Glutamatergic neuron (in vitro differentiated cells): ENCODE measurements at regions not wholly inside any gene's neighbourhood (a gene's known extent, or its start where the extent isn't known, plus 50 kb on each side); places are given as distances from the start of the nearest gene placed in this dataset.

Experiments
- DNase-seq: peaks from one replicate; pipeline ENCODE4 v3.0.0; 2022
- H3K27ac Mint-ChIP-seq: one replicate; pipeline ENCODE4 v1.8.0; 2020; ENCODE audit warnings: mild to moderate bottlenecking, mixed read lengths, inconsistent platforms; ENCODE audit not compliant: unreplicated experiment
- H3K27me3 Mint-ChIP-seq: one replicate; pipeline ENCODE4 v1.8.0; 2020; ENCODE audit warnings: mild to moderate bottlenecking, moderate library complexity, mixed read lengths, inconsistent platforms; ENCODE audit not compliant: unreplicated experiment
- H3K36me3 Mint-ChIP-seq: one replicate; pipeline ENCODE4 v1.8.0; 2020; ENCODE audit warnings: mild to moderate bottlenecking, mixed read lengths, inconsistent platforms; ENCODE audit not compliant: unreplicated experiment
- H3K4me1 Mint-ChIP-seq: one replicate; pipeline ENCODE4 v1.8.0; 2020; ENCODE audit warnings: mild to moderate bottlenecking, low read depth, mixed read lengths, inconsistent platforms; ENCODE audit not compliant: unreplicated experiment
- H3K4me3 Mint-ChIP-seq: one replicate; pipeline ENCODE4 v1.8.0; 2020; ENCODE audit warnings: mild to moderate bottlenecking, mixed read lengths, inconsistent platforms; ENCODE audit not compliant: unreplicated experiment
- H3K9me3 Mint-ChIP-seq: one replicate; pipeline ENCODE4 v1.8.0; 2020; ENCODE audit warnings: mild to moderate bottlenecking, moderate library complexity, mixed read lengths, inconsistent platforms; ENCODE audit not compliant: unreplicated experiment
- TF ChIP-seq, protein P1 (sequence below): fragments of 200-600 bp; sonication (generic); IDR thresholded peaks from one replicate; pipeline ENCODE4 v1.5.0; 2021; ENCODE audit not compliant: partially characterized antibody, unreplicated experiment

DNA sequence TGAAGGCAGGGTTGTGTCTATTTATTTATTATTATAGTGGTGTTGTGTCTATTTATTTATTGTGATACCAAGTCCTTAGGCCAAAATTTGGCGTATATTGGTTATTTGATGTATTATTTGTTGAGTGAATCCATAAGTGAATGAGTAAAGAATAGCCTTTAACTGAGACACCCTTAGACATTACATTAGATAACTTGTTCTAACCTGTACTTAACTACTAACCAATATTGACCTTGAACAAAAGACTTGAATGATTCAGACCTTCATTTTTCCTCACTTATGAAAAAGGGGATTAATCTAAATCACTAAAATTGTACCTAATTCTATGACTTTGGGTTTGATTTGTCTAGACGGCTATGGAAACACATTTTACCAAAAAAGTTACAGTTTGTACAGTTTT lies 370.5 kb downstream of the JRKL start:
- Mint-ChIP-seq H3K27me3 (no peaks in the 10 kb centered on the region), H3K27ac (no peak overlapping the region), H3K9me3 (no peaks in the 10 kb centered on the region), H3K4me1 (no peaks in the 10 kb centered on the region), H3K36me3 (no peaks in the 10 kb centered on the region), H3K4me3 (no peak overlapping the region)
- TF ChIP-seq, protein P1, sequence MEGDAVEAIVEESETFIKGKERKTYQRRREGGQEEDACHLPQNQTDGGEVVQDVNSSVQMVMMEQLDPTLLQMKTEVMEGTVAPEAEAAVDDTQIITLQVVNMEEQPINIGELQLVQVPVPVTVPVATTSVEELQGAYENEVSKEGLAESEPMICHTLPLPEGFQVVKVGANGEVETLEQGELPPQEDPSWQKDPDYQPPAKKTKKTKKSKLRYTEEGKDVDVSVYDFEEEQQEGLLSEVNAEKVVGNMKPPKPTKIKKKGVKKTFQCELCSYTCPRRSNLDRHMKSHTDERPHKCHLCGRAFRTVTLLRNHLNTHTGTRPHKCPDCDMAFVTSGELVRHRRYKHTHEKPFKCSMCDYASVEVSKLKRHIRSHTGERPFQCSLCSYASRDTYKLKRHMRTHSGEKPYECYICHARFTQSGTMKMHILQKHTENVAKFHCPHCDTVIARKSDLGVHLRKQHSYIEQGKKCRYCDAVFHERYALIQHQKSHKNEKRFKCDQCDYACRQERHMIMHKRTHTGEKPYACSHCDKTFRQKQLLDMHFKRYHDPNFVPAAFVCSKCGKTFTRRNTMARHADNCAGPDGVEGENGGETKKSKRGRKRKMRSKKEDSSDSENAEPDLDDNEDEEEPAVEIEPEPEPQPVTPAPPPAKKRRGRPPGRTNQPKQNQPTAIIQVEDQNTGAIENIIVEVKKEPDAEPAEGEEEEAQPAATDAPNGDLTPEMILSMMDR: no peak
- DNase-seq: no peak

DNA sequence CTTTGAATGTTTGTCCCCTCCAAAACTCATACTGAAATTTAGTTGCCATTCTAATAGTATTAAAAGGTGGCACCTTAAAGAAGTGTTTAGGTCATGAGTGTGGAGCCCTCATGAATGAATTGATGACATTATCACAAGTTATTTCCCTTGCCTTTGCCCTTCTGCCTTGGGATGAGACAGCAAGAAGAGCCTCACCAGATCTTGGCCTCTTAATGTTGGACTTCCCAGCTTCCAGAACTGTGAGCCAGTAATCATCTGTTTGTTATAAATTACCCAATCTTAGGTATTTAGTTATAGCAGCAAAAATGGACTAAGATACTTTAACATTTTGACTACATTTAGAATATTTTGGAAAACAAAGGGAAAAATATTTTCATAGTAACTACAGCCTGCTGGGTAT lies 371.0 kb downstream of the JRKL start:
- no peak overlapping the region for H3K4me3 Mint-ChIP-seq

DNA sequence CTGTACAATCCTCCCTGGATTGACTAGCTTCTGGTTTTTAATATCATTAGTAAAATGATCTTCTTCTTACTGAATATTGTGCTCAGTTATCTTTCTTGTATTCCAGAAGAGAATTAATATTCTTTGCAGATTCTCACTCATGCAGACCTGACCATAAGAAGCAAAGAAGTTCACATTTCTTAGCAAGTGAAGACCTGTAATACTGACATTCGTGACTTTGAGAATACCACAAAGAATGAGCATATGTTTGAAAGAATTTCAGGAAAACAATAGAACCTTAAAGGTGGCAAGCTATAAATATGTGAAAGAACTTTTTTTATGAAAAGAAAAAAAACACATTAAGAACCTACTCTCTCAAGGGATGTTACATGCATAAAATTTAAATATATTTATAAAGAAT lies 371.6 kb downstream of the JRKL start:
- TF ChIP-seq, protein P1: no peak
- Mint-ChIP-seq H3K9me3 (no peaks in the 10 kb centered on the region), H3K36me3 (no peaks in the 10 kb centered on the region), H3K4me3 (no peak overlapping the region), H3K4me1 (no peaks in the 10 kb centered on the region), H3K27ac (no peak overlapping the region), H3K27me3 (no peaks in the 10 kb centered on the region)
- DNase-seq: no peak

More for the DNA sequence above, 371.0 kb downstream of the JRKL start:
- Mint-ChIP-seq H3K4me1 (no peaks in the 10 kb centered on the region), H3K27ac (no peak overlapping the region), H3K36me3 (no peaks in the 10 kb centered on the region), H3K9me3 (no peaks in the 10 kb centered on the region), H3K27me3 (no peaks in the 10 kb centered on the region)
- TF ChIP-seq, protein P1: no peak
- DNase-seq: no peak

DNA sequence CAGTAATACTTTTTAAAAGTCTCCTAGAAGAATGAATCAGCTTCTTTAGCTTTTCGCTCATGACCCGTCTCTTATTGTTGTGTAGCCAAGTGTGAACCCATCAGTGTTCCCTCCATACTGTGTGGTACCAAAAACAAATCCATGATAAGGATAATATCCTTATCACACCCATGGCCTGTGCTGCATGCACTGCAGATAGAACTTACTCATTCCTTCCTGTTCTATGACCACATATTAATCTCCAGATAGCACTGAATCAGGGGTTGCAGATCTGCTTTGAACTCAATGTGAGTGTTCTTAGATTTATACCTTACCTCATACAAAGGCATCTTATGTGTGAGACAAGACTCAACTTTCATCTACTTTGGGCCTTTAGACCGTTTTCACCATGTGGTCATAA lies 373.4 kb downstream of the JRKL start:
- Mint-ChIP-seq H3K27ac (no peak overlapping the region), H3K36me3 (no peaks in the 10 kb centered on the region), H3K27me3 (no peaks in the 10 kb centered on the region), H3K4me1 (no peaks in the 10 kb centered on the region), H3K9me3 (no peaks in the 10 kb centered on the region), H3K4me3 (no peak overlapping the region)
- TF ChIP-seq, protein P1: no peak
- no peak for DNase-seq

DNA sequence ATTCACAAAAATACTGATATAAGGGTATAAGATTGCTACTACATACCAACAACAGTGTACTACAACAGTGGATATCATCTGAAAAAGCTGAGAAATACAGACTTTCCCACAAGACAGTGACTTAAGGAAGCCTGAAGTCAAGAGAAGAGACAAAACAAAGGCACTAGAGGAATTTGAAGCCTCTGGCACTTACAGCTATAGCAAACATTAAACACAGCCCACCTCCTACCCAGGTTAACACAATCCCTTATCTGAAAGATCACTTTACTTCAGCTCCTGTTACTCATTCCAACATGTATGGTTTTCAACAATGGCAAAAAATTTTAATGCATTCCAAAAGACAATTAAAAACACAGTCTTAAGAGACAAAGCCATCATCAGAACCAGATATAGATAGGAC lies 388.5 kb downstream of the JRKL start:
- Mint-ChIP-seq H3K4me3 (no peak overlapping the region), H3K27me3 (no peaks in the 10 kb centered on the region), H3K27ac (no peak overlapping the region), H3K4me1 (peaks cover 2% of the 10 kb centered on the region), H3K36me3 (no peaks in the 10 kb centered on the region), H3K9me3 (no peaks in the 10 kb centered on the region)
- TF ChIP-seq, protein P1: no peak
- DNase-seq: no peak
